GM23338 (cell line): ENCODE measurements at regions not wholly inside any gene's neighbourhood (a gene's known extent, or its start where the extent isn't known, plus 50 kb on each side); places are given as distances from the start of the nearest gene placed in this dataset.

Experiments
- ATAC-seq: fragments of 200-7000 bp; cut with Tn5 transposase; 3 replicates; pipeline ENCODE4 v1.9.1; 2020
- DNase-seq: peaks from one replicate; pipeline ENCODE4 v3.0.0-alpha.2; 2015; ENCODE audit warnings: low spot score
- H2AFZ ChIP-seq: fragments of 200-600 bp; sonication (generic); 2 replicates; pipeline ENCODE4 v1.8.0; 2016; ENCODE audit warnings: antibody characterized with exemption, mild to moderate bottlenecking, moderate library complexity
- H3F3A ChIP-seq: fragments of 200-600 bp; sonication (generic); replicated peaks from 2 replicates; pipeline ENCODE4 v1.8.0; 2017; ENCODE audit warnings: antibody characterized with exemption, mixed run types, low read depth
- H3K27ac ChIP-seq: fragments of 200-600 bp; sonication (generic); 2 replicates; pipeline ENCODE4 v1.6.1; 2016; ENCODE audit warnings: low read depth
- H3K27me3 ChIP-seq: fragments of 200-600 bp; sonication (generic); 2 replicates; pipeline ENCODE4 v1.8.0; 2016; ENCODE audit warnings: mild to moderate bottlenecking, mixed run types, moderate library complexity; ENCODE audit not compliant: insufficient read depth
- H3K36me3 ChIP-seq: fragments of 200-600 bp; sonication (generic); 2 replicates; pipeline ENCODE4 v1.8.0; 2016; ENCODE audit warnings: mild to moderate bottlenecking; ENCODE audit not compliant: insufficient read depth
- H3K4me1 ChIP-seq: fragments of 200-600 bp; sonication (generic); 2 replicates; pipeline ENCODE4 v1.8.0; 2016; ENCODE audit warnings: mild to moderate bottlenecking, moderate library complexity; ENCODE audit not compliant: insufficient read depth
- H3K4me2 ChIP-seq: fragments of 200-600 bp; sonication (generic); 2 replicates; pipeline ENCODE4 v1.7.1; 2017; ENCODE audit warnings: mixed run types
- H3K4me3 ChIP-seq: fragments of 200-600 bp; sonication (generic); 2 replicates; pipeline ENCODE4 v1.6.1; 2016; ENCODE audit warnings: mixed run types
- H3K79me2 ChIP-seq: fragments of 200-600 bp; sonication (generic); replicated peaks from 2 replicates; pipeline ENCODE4 v1.8.0; 2017; ENCODE audit warnings: mild to moderate bottlenecking; ENCODE audit not compliant: insufficient read depth
- H3K9me2 ChIP-seq: fragments of 200-600 bp; sonication (generic); 2 replicates; pipeline ENCODE4 v1.8.0; 2017; ENCODE audit not compliant: insufficient read depth
- H4K20me1 ChIP-seq: fragments of 200-600 bp; sonication (generic); replicated peaks from 2 replicates; pipeline ENCODE4 v1.8.0; 2017; ENCODE audit warnings: mild to moderate bottlenecking; ENCODE audit not compliant: insufficient read depth
- H3K27ac Mint-ChIP-seq: 2 replicates; pipeline ENCODE4 v1.8.0; 2020; ENCODE audit warnings: inconsistent platforms, mild to moderate bottlenecking, moderate library complexity, mixed read lengths
- H3K27me3 Mint-ChIP-seq: 3 replicates; pipeline ENCODE4 v1.8.0; 2022; ENCODE audit warnings: low read depth, mild to moderate bottlenecking, moderate library complexity, mixed read lengths, inconsistent platforms; ENCODE audit not compliant: insufficient read depth, poor library complexity
- H3K36me3 Mint-ChIP-seq: 3 replicates; pipeline ENCODE4 v1.8.0; 2021; ENCODE audit warnings: low read depth, mild to moderate bottlenecking, inconsistent platforms, moderate library complexity, mixed read lengths
- H3K4me1 Mint-ChIP-seq: 3 replicates; pipeline ENCODE4 v1.8.0; 2020; ENCODE audit warnings: mild to moderate bottlenecking, inconsistent platforms, mixed read lengths
- H3K4me3 Mint-ChIP-seq: 3 replicates; pipeline ENCODE4 v1.8.0; 2021; ENCODE audit warnings: moderate library complexity, mild to moderate bottlenecking, inconsistent platforms, mixed read lengths
- H3K9me3 Mint-ChIP-seq: 3 replicates; pipeline ENCODE4 v1.8.0; 2020; ENCODE audit warnings: moderate library complexity, mild to moderate bottlenecking, inconsistent platforms, mixed read lengths
- CTCF ChIP-seq, 2 experiments: fragments of 200-600 bp in 1 of 2; sonication (generic) in 1 of 2; conservative IDR thresholded peaks; 2 replicates each; pipeline versions ENCODE4 v1.5.1 to v1.6.1; 2016 to 2017; ENCODE audit warnings: antibody characterized with exemption in 2 of 2, low read depth in 2 of 2, mild to moderate bottlenecking in 2 of 2, moderate library complexity in 1 of 2
- ETS1 ChIP-seq: IDR thresholded peaks from 2 replicates; pipeline ENCODE4 v1.6.1; 2016; ENCODE audit warnings: antibody characterized with exemption
- EZH2 ChIP-seq: fragments of 200-600 bp; sonication (generic); IDR thresholded peaks from one replicate; pipeline ENCODE4 v1.8.0; 2017; ENCODE audit warnings: antibody characterized with exemption, mild to moderate bottlenecking, low read depth; ENCODE audit not compliant: unreplicated experiment
- JUNB ChIP-seq: IDR thresholded peaks from one replicate; pipeline ENCODE4 v1.6.1; 2016; ENCODE audit warnings: antibody characterized with exemption; ENCODE audit not compliant: unreplicated experiment
- NANOG ChIP-seq: IDR thresholded peaks from 2 replicates; pipeline ENCODE4 v1.6.1; 2016; ENCODE audit warnings: antibody characterized with exemption, borderline replicate concordance
- STAT1 ChIP-seq: IDR thresholded peaks from one replicate; pipeline ENCODE4 v1.6.1; 2016; ENCODE audit warnings: antibody characterized with exemption; ENCODE audit not compliant: unreplicated experiment
- ZNF114 ChIP-seq: fragments of 250-450 bp; sonication (Bioruptor Pico); IDR thresholded peaks from 2 replicates; pipeline ENCODE4 v1.5.0; 2020; ENCODE audit warnings: mild to moderate bottlenecking, moderate library complexity
- ZNF331 ChIP-seq: fragments of 250-450 bp; sonication (Bioruptor Pico); IDR thresholded peaks from 2 replicates; pipeline ENCODE4 v1.5.0; 2020; ENCODE audit warnings: low read depth, mild to moderate bottlenecking, moderate library complexity
- TF ChIP-seq, protein P1 (sequence below): IDR thresholded peaks from one replicate; pipeline ENCODE4 v1.6.1; 2018; ENCODE audit warnings: antibody characterized with exemption; ENCODE audit not compliant: unreplicated experiment
- TF ChIP-seq, protein P2 (sequence below): fragments of 250-450 bp; sonication (Bioruptor Pico); IDR thresholded peaks from 2 replicates; pipeline ENCODE4 v1.5.0; 2020; ENCODE audit warnings: mild to moderate bottlenecking, moderate library complexity

- no peaks in the 10 kb centered on the region for H3K79me2 ChIP-seq
- H3K4me2 ChIP-seq = no peak overlapping the region
- H3K36me3 ChIP-seq = no peaks in the 10 kb centered on the region
- H3K4me3 ChIP-seq = no peak overlapping the region
- H3F3A ChIP-seq = no peaks in the 10 kb centered on the region
- no peak overlapping the region for H2AFZ ChIP-seq
- peaks cover 8% of the 10 kb centered on the region; the same call in 1 of the 2 replicates for H3K9me2 ChIP-seq
- no peak overlapping the region for H3K4me3 Mint-ChIP-seq
- ATAC-seq = no peak
- no peak overlapping the region for H3K27ac ChIP-seq
- no peaks in the 10 kb centered on the region; the same call in 2 of the 3 replicates for H3K9me3 Mint-ChIP-seq
- H4K20me1 ChIP-seq = no peaks in the 10 kb centered on the region
- H3K27me3 Mint-ChIP-seq = peaks cover 5% of the 10 kb centered on the region
- no peaks in the 10 kb centered on the region for H3K36me3 Mint-ChIP-seq
- no peak overlapping the region for H3K27ac Mint-ChIP-seq
- no peak for DNase-seq
- 0 out of 3 replicates have a peak, but pooled peaks cover 6% of the 10 kb centered on the region for H3K4me1 Mint-ChIP-seq
- no peaks in the 10 kb centered on the region for H3K27me3 ChIP-seq
- TF ChIP-seq CTCF (conservative IDR thresholded peaks at IDR 0.05; ENCODE audit: low read depth in 2 of 2) (no peak), ZNF114 (CRISPR knock-in tag) (no peak), EZH2 (no peak), ZNF331 (CRISPR knock-in tag) (no peak), STAT1 (no peak), ETS1 (no peak)
- TF ChIP-seq, protein P1, sequence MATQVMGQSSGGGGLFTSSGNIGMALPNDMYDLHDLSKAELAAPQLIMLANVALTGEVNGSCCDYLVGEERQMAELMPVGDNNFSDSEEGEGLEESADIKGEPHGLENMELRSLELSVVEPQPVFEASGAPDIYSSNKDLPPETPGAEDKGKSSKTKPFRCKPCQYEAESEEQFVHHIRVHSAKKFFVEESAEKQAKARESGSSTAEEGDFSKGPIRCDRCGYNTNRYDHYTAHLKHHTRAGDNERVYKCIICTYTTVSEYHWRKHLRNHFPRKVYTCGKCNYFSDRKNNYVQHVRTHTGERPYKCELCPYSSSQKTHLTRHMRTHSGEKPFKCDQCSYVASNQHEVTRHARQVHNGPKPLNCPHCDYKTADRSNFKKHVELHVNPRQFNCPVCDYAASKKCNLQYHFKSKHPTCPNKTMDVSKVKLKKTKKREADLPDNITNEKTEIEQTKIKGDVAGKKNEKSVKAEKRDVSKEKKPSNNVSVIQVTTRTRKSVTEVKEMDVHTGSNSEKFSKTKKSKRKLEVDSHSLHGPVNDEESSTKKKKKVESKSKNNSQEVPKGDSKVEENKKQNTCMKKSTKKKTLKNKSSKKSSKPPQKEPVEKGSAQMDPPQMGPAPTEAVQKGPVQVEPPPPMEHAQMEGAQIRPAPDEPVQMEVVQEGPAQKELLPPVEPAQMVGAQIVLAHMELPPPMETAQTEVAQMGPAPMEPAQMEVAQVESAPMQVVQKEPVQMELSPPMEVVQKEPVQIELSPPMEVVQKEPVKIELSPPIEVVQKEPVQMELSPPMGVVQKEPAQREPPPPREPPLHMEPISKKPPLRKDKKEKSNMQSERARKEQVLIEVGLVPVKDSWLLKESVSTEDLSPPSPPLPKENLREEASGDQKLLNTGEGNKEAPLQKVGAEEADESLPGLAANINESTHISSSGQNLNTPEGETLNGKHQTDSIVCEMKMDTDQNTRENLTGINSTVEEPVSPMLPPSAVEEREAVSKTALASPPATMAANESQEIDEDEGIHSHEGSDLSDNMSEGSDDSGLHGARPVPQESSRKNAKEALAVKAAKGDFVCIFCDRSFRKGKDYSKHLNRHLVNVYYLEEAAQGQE = no peak
- no peaks in the 10 kb centered on the region for H3K4me1 ChIP-seq
These were observed 230.8 kb upstream of the GHITM start for GRCh38 chr10:83908506-83908905.

- Histone ChIP-seq H3K9me2 (peaks cover 8% of the 10 kb centered on the region; the same call in 1 of the 2 replicates), H3K27me3 (no peaks in the 10 kb centered on the region), H3F3A (no peaks in the 10 kb centered on the region), H4K20me1 (no peaks in the 10 kb centered on the region), H3K27ac (no peak overlapping the region), H3K36me3 (no peaks in the 10 kb centered on the region), H3K4me3 (no peak overlapping the region), H3K79me2 (no peaks in the 10 kb centered on the region), H3K4me2 (no peak overlapping the region), H2AFZ (no peak overlapping the region), H3K4me1 (no peaks in the 10 kb centered on the region)
- Mint-ChIP-seq H3K4me1 (0 out of 3 replicates have a peak, but pooled peaks cover 6% of the 10 kb centered on the region), H3K36me3 (no peaks in the 10 kb centered on the region), H3K9me3 (no peaks in the 10 kb centered on the region; the same call in 2 of the 3 replicates), H3K4me3 (no peak overlapping the region), H3K27me3 (peaks cover 5% of the 10 kb centered on the region), H3K27ac (no peak overlapping the region)
- no peak for ATAC-seq
- no peak for DNase-seq
- TF ChIP-seq EZH2 = no peak
- TF ChIP-seq, protein P2, sequence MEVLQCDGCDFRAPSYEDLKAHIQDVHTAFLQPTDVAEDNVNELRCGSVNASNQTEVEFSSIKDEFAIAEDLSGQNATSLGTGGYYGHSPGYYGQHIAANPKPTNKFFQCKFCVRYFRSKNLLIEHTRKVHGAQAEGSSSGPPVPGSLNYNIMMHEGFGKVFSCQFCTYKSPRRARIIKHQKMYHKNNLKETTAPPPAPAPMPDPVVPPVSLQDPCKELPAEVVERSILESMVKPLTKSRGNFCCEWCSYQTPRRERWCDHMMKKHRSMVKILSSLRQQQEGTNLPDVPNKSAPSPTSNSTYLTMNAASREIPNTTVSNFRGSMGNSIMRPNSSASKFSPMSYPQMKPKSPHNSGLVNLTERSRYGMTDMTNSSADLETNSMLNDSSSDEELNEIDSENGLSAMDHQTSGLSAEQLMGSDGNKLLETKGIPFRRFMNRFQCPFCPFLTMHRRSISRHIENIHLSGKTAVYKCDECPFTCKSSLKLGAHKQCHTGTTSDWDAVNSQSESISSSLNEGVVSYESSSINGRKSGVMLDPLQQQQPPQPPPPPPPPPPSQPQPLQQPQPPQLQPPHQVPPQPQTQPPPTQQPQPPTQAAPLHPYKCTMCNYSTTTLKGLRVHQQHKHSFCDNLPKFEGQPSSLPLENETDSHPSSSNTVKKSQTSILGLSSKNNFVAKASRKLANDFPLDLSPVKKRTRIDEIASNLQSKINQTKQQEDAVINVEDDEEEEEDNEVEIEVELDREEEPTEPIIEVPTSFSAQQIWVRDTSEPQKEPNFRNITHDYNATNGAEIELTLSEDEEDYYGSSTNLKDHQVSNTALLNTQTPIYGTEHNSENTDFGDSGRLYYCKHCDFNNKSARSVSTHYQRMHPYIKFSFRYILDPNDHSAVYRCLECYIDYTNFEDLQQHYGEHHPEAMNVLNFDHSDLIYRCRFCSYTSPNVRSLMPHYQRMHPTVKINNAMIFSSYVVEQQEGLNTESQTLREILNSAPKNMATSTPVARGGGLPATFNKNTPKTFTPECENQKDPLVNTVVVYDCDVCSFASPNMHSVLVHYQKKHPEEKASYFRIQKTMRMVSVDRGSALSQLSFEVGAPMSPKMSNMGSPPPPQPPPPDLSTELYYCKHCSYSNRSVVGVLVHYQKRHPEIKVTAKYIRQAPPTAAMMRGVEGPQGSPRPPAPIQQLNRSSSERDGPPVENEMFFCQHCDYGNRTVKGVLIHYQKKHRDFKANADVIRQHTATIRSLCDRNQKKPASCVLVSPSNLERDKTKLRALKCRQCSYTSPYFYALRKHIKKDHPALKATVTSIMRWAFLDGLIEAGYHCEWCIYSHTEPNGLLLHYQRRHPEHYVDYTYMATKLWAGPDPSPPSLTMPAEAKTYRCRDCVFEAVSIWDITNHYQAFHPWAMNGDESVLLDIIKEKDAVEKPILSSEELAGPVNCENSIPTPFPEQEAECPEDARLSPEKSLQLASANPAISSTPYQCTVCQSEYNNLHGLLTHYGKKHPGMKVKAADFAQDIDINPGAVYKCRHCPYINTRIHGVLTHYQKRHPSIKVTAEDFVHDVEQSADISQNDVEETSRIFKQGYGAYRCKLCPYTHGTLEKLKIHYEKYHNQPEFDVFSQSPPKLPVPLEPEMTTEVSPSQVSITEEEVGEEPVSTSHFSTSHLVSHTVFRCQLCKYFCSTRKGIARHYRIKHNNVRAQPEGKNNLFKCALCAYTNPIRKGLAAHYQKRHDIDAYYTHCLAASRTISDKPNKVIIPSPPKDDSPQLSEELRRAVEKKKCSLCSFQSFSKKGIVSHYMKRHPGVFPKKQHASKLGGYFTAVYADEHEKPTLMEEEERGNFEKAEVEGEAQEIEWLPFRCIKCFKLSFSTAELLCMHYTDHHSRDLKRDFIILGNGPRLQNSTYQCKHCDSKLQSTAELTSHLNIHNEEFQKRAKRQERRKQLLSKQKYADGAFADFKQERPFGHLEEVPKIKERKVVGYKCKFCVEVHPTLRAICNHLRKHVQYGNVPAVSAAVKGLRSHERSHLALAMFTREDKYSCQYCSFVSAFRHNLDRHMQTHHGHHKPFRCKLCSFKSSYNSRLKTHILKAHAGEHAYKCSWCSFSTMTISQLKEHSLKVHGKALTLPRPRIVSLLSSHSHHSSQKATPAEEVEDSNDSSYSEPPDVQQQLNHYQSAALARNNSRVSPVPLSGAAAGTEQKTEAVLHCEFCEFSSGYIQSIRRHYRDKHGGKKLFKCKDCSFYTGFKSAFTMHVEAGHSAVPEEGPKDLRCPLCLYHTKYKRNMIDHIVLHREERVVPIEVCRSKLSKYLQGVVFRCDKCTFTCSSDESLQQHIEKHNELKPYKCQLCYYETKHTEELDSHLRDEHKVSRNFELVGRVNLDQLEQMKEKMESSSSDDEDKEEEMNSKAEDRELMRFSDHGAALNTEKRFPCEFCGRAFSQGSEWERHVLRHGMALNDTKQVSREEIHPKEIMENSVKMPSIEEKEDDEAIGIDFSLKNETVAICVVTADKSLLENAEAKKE = no peak
- no peak for TF ChIP-seq JUNB
- TF ChIP-seq ZNF114 (CRISPR knock-in tag) = no peak
- TF ChIP-seq NANOG = no peak
These were observed 230.3 kb upstream of the GHITM start for GRCh38 chr10:83909001-83909400.
